ENCODE measurements at regions not wholly inside any gene's neighbourhood (a gene's known extent, or its start where the extent isn't known, plus 50 kb on each side); places are given as distances from the start of the nearest gene placed in this dataset.
"Not testable (repeated sequence)": the region's sequence is repeated elsewhere in the genome, so short reads cannot be mapped to it uniquely, and the experiment has no call there.

DNA sequence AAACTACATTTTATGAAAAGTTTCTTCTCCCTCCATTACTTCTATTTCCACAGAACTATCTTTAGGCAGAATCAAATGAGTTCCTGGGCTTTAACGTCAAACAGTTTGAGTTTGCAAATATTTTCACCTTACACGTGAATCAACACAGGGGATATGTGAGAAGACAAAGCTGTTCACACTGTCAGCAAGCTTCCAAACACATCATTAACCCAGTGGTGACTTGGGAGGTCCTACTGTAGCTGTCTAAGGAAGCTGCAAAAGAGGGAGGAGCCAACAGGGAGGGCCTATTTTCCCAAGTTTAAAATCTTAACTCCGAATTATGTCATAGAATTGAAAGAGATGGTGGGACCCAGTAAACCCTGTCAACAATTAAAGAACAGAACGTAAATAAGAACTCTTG lies 337.8 kb upstream of the DNAJC19 start:
- POLR2A ChIA-PET = no interaction called here
- TF ChIP-seq ZNF501 (tag by site-specific recombination; IDR thresholded peaks at IDR 0.05) = no peak
- no peak for TF ChIP-seq ZNF398 (tag by site-specific recombination; IDR thresholded peaks at IDR 0.05)
- TF ChIP-seq ZNF580 (tag by site-specific recombination; IDR thresholded peaks at IDR 0.05) = no peak
- TF ChIP-seq ZNF692 (tag by site-specific recombination; IDR thresholded peaks at IDR 0.05) = 0 out of 2 replicates have a peak, but pooled peaks have one; percentile 22
- peak; percentile 82 for TF ChIP-seq ZNF18 (tag by site-specific recombination; IDR thresholded peaks at IDR 0.05)
- TF ChIP-seq GLIS1 (tag by site-specific recombination; IDR thresholded peaks at IDR 0.05) = 0 out of 2 replicates have a peak, but pooled peaks have one; percentile 19
- TF ChIP-seq ZFP69B (tag by site-specific recombination; IDR thresholded peaks at IDR 0.05) = peak; percentile 42; the same call in 1 of the 2 replicates
- peak; percentile 45; the same call in 1 of the 2 replicates for TF ChIP-seq OSR2 (tag by site-specific recombination; IDR thresholded peaks at IDR 0.05)
- TF ChIP-seq WT1 (tag by site-specific recombination; IDR thresholded peaks at IDR 0.05) = peak; percentile 28; the same call in 1 of the 2 replicates
- Histone ChIP-seq H3K4me1 (ENCODE audit: control insufficient read depth, insufficient read depth, low read length) (peaks cover 24% of the 10 kb centered on the region), H3K9me3 (ENCODE audit: control insufficient read depth, insufficient read depth, low read depth, low read length) (no peaks in the 10 kb centered on the region), H3K27ac (ENCODE audit: extremely low read depth, low read depth, low read length) (no peak overlapping the region; the same call in 1 of the 2 replicates), H3K36me3 (ENCODE audit: control insufficient read depth in 2 of 2, insufficient read depth in 1 of 2, low read length in 2 of 2) (no peaks in the 10 kb centered on the region), H3K4me3 (ENCODE audit: low read depth, low read length) (no peak overlapping the region)
- CTCF ChIA-PET = interaction anchor here (0.5 to 2.0 kb wide), 22 partner anchors 10 to 1291 kb away, joined by 3 to 31 read pairs (median 3); no protein-coding TSS in a partner anchor

- Histone ChIP-seq H3K27ac (ENCODE audit: extremely low read depth, low read depth, low read length) (no peak overlapping the region), H3K4me3 (ENCODE audit: low read depth, low read length) (no peak overlapping the region), H3K36me3 (ENCODE audit: control insufficient read depth in 2 of 2, insufficient read depth in 1 of 2, low read length in 2 of 2) (no peaks in the 10 kb centered on the region), H3K4me1 (ENCODE audit: control insufficient read depth, insufficient read depth, low read length) (peaks cover 24% of the 10 kb centered on the region), H3K9me3 (ENCODE audit: control insufficient read depth, insufficient read depth, low read depth, low read length) (no peaks in the 10 kb centered on the region)
- CTCF ChIA-PET = interaction anchor here (0.6 to 2.0 kb wide), 22 partner anchors 11 to 1292 kb away, joined by 3 to 31 read pairs (median 3); no protein-coding TSS in a partner anchor
- POLR2A ChIA-PET = interaction anchor here (0.6 kb wide), 1 partner anchor 549 kb away, joined by 5 read pairs; no protein-coding TSS in a partner anchor
- TF ChIP-seq ZNF654 (tag by site-specific recombination; IDR thresholded peaks at IDR 0.05; ENCODE audit: low read depth) (peak; percentile 57), ZNF521 (tag by site-specific recombination; IDR thresholded peaks at IDR 0.05) (no peak), ZNF354C (tag by site-specific recombination; IDR thresholded peaks at IDR 0.05; ENCODE audit: borderline replicate concordance, low read depth) (no peak)
Observed at GRCh38 chr3:181326637-181327223, 337.2 kb upstream of the DNAJC19 start.

GRCh38 chr3:181324516-181324915 lies 335.0 kb upstream of the DNAJC19 start:
- POLR2A ChIA-PET = not testable (repeated sequence)
- CTCF ChIA-PET = interaction anchor here (0.6 to 0.8 kb wide), 2 partner anchors 114 to 377 kb away, joined by 3 read pairs; no protein-coding TSS in a partner anchor

More at GRCh38 chr3:181324516-181324915, 335.0 kb upstream of the DNAJC19 start:
- peaks cover 18% of the 10 kb centered on the region for H3K4me1 ChIP-seq (ENCODE audit: control insufficient read depth, insufficient read depth, low read length)
- not testable (repeated sequence) for H3K9me3 ChIP-seq (ENCODE audit: control insufficient read depth, insufficient read depth, low read depth, low read length); H3K36me3 ChIP-seq (ENCODE audit: control insufficient read depth in 2 of 2, insufficient read depth in 1 of 2, low read length in 2 of 2); H3K27ac ChIP-seq (ENCODE audit: extremely low read depth, low read depth, low read length); H3K4me3 ChIP-seq (ENCODE audit: low read depth, low read length)

All from HEK293 (cell line).